ENCODE measurements at regions not wholly inside any gene's neighbourhood (a gene's known extent, or its start where the extent isn't known, plus 50 kb on each side); places are given as distances from the start of the nearest gene placed in this dataset.

DNA sequence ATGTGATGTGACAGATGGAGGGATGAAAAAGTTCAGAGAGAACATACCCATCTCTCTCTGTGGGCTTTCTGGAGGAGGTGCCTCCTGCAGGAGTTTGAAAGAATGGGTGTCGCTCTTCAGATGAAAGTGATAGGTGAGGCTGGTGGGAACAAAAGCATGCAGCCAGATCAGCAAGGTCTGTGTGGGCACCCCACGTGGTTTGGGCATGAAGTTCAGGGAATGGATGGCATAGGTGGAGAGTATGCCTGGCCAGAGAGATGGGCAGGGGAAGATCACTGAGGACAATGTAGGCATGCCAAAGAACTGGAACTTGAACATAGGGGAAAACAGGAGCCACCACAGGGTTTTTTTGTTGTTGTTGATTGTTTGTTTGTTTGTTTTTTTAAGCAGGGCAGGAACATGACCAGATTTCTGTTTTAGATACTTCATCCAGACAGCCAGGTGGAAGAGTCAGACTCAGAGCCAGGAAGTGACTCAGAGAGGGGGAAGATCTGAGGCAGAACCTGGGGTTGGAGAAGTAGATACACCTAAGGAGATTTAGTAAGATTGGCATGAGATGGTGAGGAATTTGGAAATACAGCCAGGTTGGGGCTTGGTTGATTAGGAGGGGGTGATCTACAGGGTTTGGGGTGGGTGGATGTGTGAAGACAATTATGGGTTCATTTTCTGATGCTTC lies 64.8 kb upstream of the CLSTN2 start:
- no peak for DNase-seq (ENCODE audit: low read depth)

- DNase-seq (ENCODE audit: low read depth): no peak
Observed at GRCh38 chr3:139868773-139869172, 66.2 kb upstream of the CLSTN2 start.

DNA sequence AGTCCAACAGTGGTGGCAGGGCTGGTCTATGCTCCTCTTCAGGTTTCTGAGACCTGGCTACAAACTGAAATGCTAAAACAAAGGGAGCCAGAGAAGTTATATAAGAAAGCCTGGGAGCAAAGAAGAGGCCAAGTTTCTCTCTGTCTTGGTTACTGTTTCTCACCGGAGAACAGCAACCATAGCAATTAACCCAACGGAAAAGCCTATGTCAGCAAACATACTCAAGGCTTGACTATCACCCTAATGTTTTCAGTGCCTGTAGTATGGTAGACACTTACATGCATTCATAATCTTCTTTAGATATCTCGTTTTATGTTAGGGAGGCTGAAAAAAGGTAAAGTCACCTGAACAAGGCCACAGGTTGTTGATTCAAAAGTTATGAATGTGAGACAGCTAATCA lies 86.3 kb upstream of the CLSTN2 start:
- no peak for DNase-seq (ENCODE audit: low read depth)

DNA sequence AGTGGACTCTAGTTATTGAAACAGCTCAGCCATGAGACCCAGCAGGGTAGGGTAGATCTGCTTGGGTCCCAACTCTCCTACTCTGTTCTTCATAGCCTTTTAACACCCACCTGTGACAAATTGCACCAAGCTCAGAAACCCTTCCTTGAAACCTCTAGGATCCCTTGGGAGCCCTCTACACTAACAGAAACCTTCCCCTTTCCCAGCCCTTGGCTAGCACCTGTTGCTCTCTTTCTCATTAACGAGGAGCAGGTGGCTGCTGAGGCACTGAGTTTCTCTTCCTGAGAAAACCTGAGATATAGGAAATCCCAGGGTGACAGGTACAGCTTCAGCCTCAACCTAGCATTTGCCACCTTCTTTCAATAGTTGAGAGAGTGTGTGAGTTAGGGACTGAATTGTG lies 88.3 kb upstream of the CLSTN2 start:
- DNase-seq (ENCODE audit: low read depth): no peak

GRCh38 chr3:139839659-139840058 lies 95.3 kb upstream of the CLSTN2 start:
- no peak for DNase-seq (ENCODE audit: low read depth)

DNA sequence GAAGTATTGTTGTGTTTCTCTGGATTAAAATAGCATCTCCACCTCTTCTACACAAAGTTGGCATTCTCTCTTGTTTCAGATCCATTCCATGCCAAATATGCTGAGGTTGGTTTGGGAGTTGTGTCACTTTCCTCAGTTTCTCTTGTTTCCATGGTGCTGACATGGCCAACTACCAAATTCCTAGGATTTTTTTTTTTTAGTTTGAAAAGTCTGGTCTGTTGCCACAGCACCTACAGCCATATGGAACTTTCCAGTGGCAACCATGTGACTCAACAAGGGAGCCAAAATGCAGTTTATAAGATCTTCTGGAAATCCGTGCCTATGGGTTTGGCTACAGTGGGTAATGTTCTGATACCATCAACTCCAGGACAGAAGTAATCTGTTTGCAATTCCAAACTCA lies 96.0 kb upstream of the CLSTN2 start:
- DNase-seq (ENCODE audit: low read depth): no peak

GRCh38 chr3:139838269-139838957 lies 96.6 kb upstream of the CLSTN2 start:
- DNase-seq (ENCODE audit: low read depth): no peak

DNA sequence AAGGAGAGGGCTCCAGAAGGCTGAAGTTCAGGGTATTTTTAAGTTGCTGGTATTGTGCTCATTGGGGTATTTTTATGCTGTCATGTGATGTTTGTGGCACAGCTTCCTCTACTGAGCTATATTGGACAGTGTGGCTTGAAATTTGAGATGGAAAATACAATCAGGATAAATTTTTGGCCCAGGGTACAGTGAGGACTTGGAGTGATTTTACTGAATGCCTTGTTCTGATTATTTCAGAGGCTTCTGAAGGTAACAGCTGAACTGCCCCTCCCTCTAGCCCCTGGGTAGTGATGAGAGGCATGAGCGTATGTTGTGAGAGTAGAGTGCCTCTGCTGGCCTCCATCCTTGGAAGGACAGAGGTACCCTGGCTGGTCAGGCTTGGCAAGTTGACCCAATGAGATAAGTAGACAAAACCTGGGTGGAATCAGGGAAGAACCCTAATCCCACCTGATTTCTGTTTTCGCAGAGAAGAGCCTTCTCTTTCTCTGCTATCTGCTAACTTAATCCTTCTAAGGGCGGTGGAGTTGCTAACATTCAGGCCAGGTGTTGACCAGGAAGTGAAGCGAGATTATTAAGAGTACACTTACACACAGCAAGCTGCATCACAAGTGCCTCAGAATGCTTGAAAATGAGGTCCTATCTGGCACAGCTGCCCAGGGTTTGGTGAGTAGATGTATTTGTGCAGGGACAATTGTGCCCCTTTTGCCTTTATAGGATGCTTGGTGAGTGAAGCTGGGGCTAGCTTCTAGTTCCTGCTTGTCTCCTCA lies 98.1 kb upstream of the CLSTN2 start:
- DNase-seq (ENCODE audit: low read depth): no peak

- no peak for DNase-seq (ENCODE audit: low read depth)
Observed at GRCh38 chr3:139835830-139836683, 98.9 kb upstream of the CLSTN2 start.

DNA sequence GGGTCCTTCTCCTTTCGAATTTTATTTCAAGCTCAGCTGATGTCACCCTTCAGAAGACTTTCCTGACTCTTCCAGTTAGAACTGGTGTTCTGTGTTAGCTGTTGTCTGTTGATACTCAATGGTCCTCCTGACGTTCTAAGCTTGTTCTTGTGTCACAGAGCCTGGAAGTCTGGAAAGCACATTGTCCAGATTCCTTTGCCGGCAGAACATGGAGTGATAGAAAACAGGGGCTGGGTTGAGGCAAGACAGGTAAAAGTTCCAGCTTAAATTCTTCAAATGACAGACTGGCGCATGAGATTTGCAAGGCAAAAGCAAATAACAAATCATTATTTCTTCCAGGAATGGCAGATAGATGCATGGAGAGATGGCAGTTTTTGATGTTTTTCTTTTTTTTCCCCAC lies 102.0 kb upstream of the CLSTN2 start:
- DNase-seq (ENCODE audit: low read depth): no peak

DNA sequence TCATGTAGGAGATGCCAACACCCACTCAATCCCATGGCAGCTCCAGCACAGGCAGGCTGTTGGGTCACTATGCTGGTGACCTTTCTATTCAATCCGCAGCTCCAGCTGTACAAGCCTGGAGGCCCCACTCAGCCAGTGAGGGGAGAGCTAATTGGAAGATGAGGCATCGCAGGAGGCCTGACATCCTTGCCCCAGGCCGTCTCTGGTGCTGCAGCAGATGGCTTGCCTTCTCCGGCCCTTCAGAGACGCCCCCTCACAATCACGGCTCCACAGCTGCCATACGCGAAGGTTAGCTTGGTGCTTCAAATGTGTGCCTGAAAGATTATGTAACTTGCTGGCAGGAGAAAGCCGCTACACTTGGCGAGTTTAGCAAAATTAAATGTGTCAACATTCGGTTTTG lies 104.2 kb upstream of the CLSTN2 start:
- DNase-seq (ENCODE audit: low read depth): no peak

GRCh38 chr3:139827833-139828232 lies 107.2 kb upstream of the CLSTN2 start:
- DNase-seq (ENCODE audit: low read depth): no peak

GRCh38 chr3:139824864-139825263 lies 110.1 kb upstream of the CLSTN2 start:
- no peak for DNase-seq (ENCODE audit: low read depth)

DNA sequence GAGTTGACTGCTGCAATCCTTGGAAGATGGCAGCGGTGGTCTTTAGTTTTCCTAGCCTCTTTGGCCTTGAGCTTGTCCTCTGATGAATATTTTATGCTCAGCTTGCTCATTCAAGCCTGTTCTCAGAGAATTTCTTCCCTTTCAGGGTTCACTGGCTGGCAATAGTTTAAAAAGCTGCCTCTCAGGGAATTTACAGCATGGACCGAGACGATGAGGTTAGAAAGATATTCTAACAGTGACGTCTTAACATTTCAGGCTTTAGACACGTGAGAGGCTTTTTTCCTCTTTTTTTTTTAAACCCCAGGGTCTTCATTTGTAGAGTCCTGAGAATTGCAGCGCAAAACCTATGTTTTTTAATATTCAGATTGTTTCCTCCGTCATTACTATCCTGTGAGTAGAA lies 120.3 kb upstream of the CLSTN2 start:
- no peak for DNase-seq (ENCODE audit: low read depth)

DNA sequence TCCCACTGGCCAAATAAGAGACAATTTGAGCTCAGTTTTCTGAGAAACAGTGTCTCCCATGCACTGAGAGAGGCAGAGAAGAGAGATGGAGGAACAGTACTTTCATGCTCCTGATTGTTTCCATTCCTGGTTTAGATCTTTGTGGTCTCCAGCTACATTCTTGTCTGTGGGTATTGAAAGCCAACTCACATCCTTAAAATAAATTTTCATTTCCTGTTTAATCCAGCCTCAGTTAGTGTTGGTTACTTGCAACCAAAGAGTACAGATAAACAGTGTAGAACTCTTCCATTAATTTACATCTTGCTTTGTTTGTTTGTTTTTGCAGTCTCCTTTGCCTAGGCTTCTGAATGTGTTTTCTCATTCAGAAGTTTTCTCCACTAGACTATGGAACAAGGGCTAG lies 123.7 kb upstream of the CLSTN2 start:
- DNase-seq (ENCODE audit: low read depth): no peak

- DNase-seq (ENCODE audit: low read depth): no peak
Observed at GRCh38 chr3:139808201-139808600, 126.8 kb upstream of the CLSTN2 start.

DNA sequence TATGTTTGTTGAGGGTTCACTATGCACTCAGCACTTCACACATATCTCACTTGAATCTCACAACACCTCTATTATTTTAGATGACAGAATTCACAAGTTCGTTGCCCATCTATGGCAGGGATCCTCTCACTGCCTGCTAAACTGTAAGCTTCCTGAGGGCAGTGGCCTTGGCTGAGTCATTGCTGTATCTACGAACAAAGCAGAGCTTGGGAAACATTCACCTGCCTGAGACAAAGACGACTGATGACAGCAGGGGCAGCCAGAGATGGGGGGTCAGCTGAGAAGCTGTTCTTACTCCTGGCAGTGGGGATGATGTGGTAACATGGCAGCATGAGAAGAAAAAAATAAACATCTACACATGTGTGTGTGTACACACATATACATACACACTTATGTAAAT lies 125.5 kb upstream of the NMNAT3 start:
- no peak for DNase-seq (ENCODE audit: low read depth)

DNA sequence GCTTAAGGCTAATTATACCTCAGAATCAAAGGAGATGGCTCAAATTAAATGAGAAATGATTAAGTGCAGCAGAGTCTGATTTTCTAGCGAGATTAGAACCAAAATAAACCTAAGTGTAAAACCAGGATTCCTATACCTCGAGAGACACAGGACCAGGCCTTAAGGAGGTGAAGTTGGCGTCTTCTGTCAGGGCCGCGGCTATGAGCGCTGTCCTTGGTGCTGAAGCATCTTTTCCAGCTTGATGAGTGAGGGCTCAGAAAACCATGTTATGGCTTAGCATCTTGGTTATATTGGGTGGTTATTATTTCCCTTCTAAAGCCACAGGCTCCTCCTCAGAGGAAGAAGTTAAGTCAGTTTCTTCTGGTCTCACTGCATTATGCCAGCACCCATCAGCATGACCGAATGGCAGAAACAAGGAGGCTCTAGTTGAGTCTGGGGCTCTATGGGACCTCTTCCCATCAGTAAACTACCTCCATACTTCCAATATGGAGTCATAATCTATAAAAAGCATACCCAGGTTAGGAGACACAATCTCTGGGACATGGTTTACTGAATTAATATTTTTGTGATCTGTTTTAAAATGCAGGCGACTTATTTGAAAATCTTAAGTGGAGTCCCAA lies 120.1 kb upstream of the NMNAT3 start:
- no peak for DNase-seq (ENCODE audit: low read depth)

DNA sequence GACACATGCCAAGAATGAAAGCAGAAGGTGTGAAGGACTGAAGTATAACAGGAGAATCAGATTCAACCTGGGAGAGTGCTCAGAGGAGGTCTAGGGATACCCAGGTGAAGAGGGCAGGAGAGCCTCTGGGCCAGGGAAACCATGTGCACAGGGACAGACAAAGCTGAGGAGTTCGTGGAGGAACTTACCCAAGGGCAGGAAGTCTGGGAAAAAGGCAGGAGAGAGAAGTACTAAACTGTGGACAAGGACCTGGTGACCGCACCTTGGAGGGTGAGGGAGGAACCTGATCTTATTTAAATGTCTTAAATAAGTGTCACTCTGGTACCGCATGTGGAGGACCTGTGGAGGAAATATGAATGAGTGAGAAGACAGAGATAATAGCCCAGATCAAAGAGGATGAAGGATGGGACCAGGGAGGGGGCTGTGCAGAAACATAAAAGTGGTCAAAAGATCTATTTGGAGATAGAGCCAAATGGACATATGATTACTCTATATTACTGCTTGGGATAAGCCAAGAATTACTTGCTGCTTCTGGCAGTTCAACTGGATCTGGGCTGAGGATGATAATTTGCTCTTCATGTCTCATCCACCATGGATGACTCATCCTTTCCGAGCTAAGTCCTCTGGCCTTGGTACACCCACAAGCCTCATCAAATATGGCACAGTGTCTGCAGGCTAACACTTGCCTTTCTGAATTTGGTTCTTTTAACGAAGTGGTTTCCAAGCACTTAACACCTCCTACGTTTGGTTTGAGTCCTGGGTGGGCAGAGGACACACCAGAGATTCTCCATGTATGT lies 116.9 kb upstream of the NMNAT3 start:
- no peak for DNase-seq (ENCODE audit: low read depth)

GRCh38 chr3:139793408-139793807 lies 115.6 kb upstream of the NMNAT3 start:
- no peak for DNase-seq (ENCODE audit: low read depth)

- no peak for DNase-seq (ENCODE audit: low read depth)
Observed at GRCh38 chr3:139780593-139780992, 102.8 kb upstream of the NMNAT3 start.
